NK-92 treated with Interleukin-12 subunit alpha and Interleukin-12 subunit beta, amount 100 ng/mL, for 24 hours (cell line): ENCODE measurements at regions not wholly inside any gene's neighbourhood (a gene's known extent, or its start where the extent isn't known, plus 50 kb on each side); places are given as distances from the start of the nearest gene placed in this dataset.
"Not testable (repeated sequence)": the region's sequence is repeated elsewhere in the genome, so short reads cannot be mapped to it uniquely, and the experiment has no call there.

Experiments
- DNase-seq: peaks from one replicate; lab custom pipeline; 2025; lab: John Stamatoyannopoulos, UW

DNA sequence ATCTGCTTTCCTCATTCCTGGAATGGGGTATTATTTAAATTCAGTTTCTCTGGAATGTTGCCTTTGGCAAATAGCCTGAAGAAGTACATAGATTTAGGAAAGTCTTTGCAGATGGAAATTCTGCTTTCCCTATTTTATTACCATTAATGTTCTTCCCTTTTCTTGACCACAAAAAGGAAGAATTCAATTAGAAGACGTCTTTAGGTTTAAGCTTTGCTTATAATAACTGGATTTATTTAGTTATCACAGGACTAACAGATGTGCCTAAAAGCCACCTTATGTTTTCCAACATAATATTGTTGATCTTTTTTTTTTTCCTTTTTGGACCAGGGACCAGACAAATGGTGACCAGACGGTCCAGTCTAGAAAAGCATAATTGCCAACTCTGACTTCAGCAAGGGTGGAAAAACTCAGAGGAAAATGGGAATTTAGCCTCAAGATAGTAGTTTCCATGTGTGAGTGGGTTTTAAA lies 210.1 kb upstream of the SPRY2 start:
- no peak for DNase-seq

GRCh38 chr13:80548915-80549314 lies 208.0 kb upstream of the SPRY2 start:
- no peak for DNase-seq

DNA sequence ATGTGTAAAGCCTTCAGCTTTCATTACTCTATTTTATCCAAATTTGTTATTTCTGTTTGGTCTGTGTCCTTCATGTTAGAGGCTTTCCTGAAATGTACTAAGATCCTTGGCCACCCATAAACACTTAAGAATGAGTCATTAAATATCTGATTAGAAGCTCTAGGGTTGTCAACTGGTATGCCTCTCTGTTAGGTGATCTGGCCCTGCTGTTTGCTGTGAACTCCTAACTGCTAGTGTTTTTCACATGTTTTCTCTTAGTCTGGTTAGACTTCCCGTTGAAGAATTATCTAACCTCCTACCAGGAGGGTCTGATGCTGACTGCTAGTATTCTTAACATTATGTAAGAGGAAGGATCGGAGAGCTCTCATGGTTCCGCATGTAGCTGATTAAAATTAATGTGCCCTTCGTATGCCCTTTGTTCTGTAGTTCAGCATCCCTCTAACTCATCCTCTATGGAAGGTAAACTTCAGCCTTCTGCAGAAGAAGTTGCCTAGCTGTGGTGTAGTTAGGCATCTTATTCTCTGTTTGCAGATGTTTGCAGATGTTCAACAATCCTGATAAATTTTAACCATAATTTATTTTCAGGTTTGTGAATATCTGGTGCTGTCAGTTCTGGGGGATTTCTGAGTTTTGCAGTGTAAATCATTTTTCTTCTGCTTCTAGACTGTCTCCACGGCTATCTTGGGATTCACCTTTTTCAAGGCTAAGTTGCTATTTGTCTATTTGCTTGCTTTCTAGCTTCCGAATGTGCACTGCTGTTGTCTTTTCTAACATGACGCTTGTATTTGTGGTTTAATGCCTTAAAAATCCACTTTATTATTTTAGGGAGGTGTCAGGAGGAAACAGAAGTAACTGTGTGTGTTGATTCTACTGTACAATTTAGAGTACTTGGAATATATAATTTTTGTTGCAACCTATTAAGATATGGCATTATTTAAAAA lies 207.2 kb upstream of the SPRY2 start:
- no peak for DNase-seq

GRCh38 chr13:80547341-80547740 lies 206.4 kb upstream of the SPRY2 start:
- DNase-seq = no peak

DNA sequence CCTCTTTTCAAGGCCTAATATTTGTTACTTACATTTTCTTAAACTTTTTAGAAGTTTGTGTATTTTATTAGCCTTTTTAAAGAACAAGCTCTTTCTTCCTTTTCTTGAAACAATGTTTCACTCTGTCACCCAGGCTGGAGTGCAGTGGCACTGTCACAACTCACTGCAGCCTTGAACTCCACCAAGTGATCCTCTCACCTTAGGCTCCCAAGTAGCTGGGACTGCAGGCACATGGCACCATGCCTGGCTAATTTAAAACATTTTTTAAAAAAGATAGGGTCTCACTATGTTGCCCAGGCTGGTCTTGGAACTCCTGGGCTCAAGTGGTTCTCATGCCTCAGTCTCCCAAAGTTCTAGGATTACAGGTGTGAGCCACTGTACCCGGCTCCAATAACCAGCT lies 192.2 kb upstream of the SPRY2 start:
- no peak for DNase-seq

DNA sequence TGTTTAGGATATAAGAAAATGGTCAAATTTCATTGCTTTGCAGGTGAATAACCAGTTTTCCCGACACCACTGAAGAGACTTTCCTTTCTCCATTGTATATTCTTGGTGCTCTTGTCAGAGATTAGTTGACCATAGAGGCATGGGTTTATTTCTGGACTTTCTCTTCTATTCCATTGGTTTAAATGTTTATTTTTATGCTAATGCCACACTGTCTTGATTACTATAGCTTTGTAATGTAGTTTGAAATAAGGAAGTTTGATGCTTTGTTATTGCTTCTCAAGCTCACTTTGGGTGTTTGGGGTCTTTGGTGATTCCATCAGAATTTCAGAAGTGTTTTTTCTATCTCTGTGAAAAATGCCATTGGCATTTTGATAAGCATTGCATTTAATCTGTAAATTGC lies 190.0 kb upstream of the SPRY2 start:
- DNase-seq = no peak

DNA sequence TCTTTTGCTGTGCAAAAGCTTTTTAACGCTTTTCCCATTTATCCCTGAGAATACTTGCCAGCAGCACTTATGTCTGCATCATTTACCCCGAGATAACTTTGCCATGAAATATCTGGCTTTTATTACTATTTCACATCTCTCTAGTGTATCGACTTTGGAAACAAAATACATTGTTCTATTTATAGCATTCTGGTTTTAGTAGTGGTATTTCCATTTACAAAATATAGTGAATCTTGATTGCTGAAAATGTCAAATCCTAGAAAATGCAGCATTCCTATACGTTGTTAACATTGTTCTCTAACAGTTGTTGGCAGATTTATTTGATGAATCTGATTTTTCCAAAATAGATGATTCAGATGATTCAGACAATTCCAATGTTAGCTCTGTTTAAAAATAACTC lies 189.3 kb upstream of the SPRY2 start:
- DNase-seq = no peak

GRCh38 chr13:80529734-80530133 lies 188.8 kb upstream of the SPRY2 start:
- DNase-seq = no peak

DNA sequence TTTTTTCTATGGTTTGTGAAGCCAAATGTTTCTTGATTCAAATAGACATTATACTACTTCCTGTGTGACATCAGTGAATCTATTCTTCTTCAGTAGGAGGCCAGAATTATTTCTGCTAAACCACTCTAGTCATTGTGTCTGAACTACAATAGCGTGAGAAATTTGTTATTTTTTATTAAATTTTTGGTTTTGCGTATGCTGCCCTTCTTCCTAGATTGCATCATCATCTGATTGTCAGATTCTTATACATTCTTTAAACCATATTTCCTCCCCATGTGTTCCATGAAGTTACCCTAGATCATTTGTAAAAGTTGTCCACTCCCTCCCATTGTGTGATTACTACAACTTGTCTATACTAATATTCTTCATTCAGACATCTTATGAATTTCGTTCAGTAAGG lies 187.8 kb upstream of the SPRY2 start:
- DNase-seq = no peak

- no peak for DNase-seq
These were observed 186.5 kb upstream of the SPRY2 start for GRCh38 chr13:80527400-80527799.

GRCh38 chr13:80524447-80525215 lies 183.7 kb upstream of the SPRY2 start:
- no peak for DNase-seq

DNA sequence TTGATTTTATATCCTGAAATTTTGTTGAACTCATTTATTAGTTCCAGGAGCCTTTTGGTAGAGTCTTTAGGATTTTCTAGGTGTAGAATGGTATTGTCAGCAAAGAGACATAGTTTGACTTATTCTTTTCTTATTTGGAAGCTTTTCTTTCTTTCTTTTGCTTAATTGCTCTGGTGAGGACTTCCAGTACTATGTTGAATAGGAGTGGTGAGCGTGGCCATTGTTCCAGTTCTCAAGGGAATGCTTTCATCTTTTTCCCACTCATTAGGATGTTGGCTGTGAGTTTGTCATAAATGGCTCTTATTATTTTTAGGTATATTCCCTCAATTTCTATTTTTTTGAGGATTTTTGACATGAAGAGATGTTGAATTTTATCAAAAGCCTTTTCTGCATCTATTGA lies 182.2 kb upstream of the SPRY2 start:
- no peak for DNase-seq

DNA sequence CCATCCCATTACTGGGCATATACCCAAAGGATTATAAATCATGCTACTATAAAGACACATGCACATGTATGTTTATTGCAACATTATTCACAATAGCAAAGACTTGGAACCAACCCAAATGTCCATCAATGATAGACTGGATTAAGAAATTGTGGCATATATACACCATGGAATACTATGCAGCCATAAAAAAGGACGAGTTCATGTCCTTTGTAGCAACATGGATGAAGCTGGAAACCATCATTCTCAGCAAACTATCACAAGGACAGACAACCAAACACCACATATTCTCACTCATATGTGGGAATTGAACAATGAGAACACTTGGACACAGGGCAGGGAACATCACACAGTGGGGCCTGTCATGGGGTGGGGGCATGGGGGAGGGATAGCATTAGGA lies 181.5 kb upstream of the SPRY2 start:
- DNase-seq = not testable (repeated sequence)

DNA sequence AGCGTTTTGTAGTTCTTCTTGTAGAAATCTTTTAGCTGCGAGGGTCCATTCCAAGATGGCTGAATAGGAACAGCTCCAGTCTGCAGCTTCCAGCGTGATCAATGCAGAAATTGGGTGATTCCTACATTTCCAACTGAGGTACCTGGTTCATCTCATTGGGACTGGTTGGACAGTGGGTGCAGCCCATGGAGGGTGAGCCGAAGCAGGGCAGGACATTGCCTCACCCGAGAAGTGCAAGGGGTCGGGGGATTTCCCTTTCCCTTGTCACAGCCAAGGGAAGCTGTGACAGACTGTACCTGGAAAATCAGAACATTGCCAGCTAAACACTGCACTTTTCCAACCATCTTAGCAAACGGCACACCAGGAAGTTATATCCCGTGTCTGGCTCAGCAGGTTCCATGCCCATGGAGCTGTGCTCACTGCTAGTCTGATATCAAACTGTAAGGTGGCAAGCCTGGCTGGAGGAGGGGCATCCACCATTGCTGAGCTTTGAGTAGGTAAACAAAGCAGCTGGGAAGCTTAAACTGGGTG lies 176.0 kb upstream of the SPRY2 start:
- DNase-seq = no peak

DNA sequence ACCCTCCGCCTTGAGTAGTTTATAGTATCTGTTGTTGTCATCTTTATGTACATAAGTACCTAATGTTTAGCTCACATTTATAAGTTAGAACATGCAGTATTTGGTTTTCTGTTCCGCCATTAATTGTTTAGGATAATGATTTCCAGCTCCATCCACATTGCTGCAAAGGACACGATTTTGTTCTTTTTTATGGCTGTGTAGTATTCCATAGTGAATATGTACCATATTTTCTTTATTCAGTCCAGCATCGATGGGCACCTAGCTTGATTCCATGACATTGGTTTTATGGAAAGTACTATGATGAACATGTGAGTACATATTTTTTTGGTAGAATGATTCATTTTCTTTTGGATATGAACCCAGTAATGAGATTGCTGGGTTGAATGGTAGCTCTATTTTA lies 174.4 kb upstream of the SPRY2 start:
- no peak for DNase-seq

DNA sequence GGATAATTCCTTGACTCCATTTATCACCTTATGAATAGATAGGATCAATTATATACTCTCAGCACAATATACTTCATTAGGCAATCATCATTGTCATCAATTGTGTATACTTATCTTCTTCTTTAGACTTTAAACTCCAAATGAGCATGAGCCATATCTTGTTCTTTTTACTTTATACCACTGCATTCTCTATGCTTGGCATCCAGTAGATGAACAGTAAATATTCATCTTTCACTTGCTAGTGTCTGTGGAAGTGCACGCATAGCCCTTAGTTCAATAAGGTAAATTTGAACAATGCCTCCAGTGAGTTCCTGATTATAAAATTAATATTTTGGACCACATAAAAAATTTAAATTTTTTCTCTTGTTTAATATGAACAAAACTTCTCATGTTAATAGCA lies 172.3 kb upstream of the SPRY2 start:
- no peak for DNase-seq

GRCh38 chr13:80510686-80511085 lies 169.8 kb upstream of the SPRY2 start:
- DNase-seq = no peak

DNA sequence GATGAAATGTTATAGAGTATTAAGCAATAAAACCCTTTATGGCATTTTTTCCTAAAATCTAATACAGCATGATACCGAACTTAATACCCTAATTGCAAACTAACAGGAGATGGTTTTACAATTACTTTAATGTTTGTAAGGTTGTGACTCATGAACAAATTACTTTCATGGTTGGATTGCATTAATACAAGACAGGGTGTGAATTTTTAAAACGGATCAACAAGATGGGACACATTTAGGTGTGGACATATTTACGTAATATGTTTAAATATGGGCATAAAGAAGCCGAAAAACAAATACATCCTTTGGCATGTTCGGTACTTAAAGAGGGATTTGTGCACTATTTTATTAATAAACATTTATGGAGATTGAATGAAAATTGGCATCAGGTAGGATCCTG lies 168.3 kb upstream of the SPRY2 start:
- DNase-seq = no peak

GRCh38 chr13:80508031-80508430 lies 167.1 kb upstream of the SPRY2 start:
- DNase-seq = no peak

DNA sequence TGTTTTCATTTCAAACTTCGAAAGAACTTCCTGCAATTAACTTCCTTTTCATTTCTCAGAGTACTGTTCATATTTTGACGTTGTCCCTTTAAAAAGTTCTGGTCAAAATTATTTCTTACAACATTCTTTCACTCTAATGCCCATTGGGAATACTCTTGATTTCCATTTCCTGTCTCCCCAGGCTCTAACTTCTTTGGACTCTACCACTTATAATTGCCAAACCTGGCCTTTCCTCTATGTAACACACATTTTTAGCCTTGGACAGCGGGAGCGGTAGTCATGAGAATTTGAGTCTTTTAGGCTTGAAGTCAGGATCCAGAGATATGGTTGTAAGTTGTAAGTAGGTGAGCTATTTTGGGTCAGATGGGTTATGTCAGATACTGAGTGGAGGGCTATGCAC lies 163.5 kb upstream of the SPRY2 start:
- no peak for DNase-seq

- DNase-seq = no peak
These were observed 161.4 kb upstream of the SPRY2 start for GRCh38 chr13:80502359-80502758.

GRCh38 chr13:80501556-80501955 lies 160.6 kb upstream of the SPRY2 start:
- no peak for DNase-seq
